Neural cell (in vitro differentiated cells): ENCODE measurements at regions not wholly inside any gene's neighbourhood (a gene's known extent, or its start where the extent isn't known, plus 50 kb on each side); places are given as distances from the start of the nearest gene placed in this dataset.

Source experiments
- H2AFZ ChIP-seq: fragments of 200-600, 300-800 bp; sonication (generic), shearing (Covaris generic); 2 replicates; pipeline ENCODE4 v1.6.0; 2014; ENCODE audit warnings: low read depth, mild to moderate bottlenecking, antibody characterized with exemption, low read length, moderate library complexity
- H3F3A ChIP-seq: fragments of 200-600 bp; shearing (Covaris generic); 2 replicates; pipeline ENCODE4 v1.6.1; 2016; ENCODE audit warnings: mild to moderate bottlenecking, moderate library complexity, mixed read lengths, antibody characterized with exemption, low read length; ENCODE audit not compliant: insufficient read depth, poor library complexity, severe bottlenecking
- H3K27ac ChIP-seq: fragments of 200-600, 300-800 bp; sonication (generic), shearing (Covaris generic); 2 replicates; pipeline ENCODE4 v1.5.1; 2014; ENCODE audit warnings: mild to moderate bottlenecking, low read length, moderate library complexity
- H3K27me3 ChIP-seq: fragments of 300-800, 200-600 bp; sonication (generic), shearing (Covaris generic); 2 replicates; pipeline ENCODE4 v1.6.0; 2014; ENCODE audit warnings: mild to moderate bottlenecking, low read depth, low read length, moderate library complexity; ENCODE audit not compliant: insufficient read depth
- H3K36me3 ChIP-seq: fragments of 300-800, 200-600 bp; sonication (generic), shearing (Covaris generic); 2 replicates; pipeline ENCODE4 v1.5.1; 2014; ENCODE audit warnings: mild to moderate bottlenecking, antibody characterized with exemption, low read length, moderate library complexity; ENCODE audit not compliant: insufficient read depth
- H3K4me2 ChIP-seq: fragments of 300-800, 200-600 bp; sonication (generic), shearing (Covaris generic); 2 replicates; pipeline ENCODE4 v1.6.0; 2014; ENCODE audit warnings: mild to moderate bottlenecking, low read length
- H3K4me3 ChIP-seq: fragments of 300-800, 200-600 bp; sonication (generic), shearing (Covaris generic); 2 replicates; pipeline ENCODE4 v1.5.1; 2014; ENCODE audit warnings: mild to moderate bottlenecking, low read length, moderate library complexity
- H3K79me2 ChIP-seq: fragments of 200-600 bp; shearing (Covaris generic); replicated peaks from 2 replicates; pipeline ENCODE4 v1.6.0; 2014; ENCODE audit warnings: mild to moderate bottlenecking, low read length, moderate library complexity; ENCODE audit not compliant: insufficient read depth
- H3K9ac ChIP-seq: fragments of 300-800, 200-600 bp; sonication (generic), shearing (Covaris generic); 2 replicates; pipeline ENCODE4 v1.6.1; 2016; ENCODE audit warnings: mild to moderate bottlenecking, low read length, mixed read lengths
- H3K9me2 ChIP-seq: fragments of 200-600 bp; shearing (Covaris generic); 2 replicates; pipeline ENCODE4 v1.6.1; 2016; ENCODE audit warnings: mild to moderate bottlenecking, low read length, mixed read lengths; ENCODE audit not compliant: insufficient read depth
- H3K9me3 ChIP-seq: fragments of 200-600, 300-800 bp; sonication (generic), shearing (Covaris generic); 2 replicates; pipeline ENCODE4 v1.6.1; 2016; ENCODE audit warnings: mild to moderate bottlenecking, mixed run types, low read length, moderate library complexity, mixed read lengths
- H4K20me1 ChIP-seq: fragments of 200-600 bp; shearing (Covaris generic); 2 replicates; pipeline ENCODE4 v1.6.1; 2016; ENCODE audit warnings: mild to moderate bottlenecking, mixed run types; ENCODE audit not compliant: insufficient read depth
- EP300 ChIP-seq: fragments of 450-650 bp; conservative IDR thresholded peaks from 2 replicates; pipeline ENCODE4 v1.6.1; 2014; ENCODE audit warnings: antibody characterized with exemption, mild to moderate bottlenecking, moderate library complexity; ENCODE audit not compliant: poor library complexity, severe bottlenecking
- EZH2 ChIP-seq: fragments of 200-600, 300-800 bp; shearing (Covaris generic), sonication (generic); IDR thresholded peaks from 2 replicates; pipeline ENCODE4 v1.6.1; 2014; ENCODE audit warnings: antibody characterized with exemption, low read length, borderline replicate concordance, mild to moderate bottlenecking; ENCODE audit not compliant: insufficient read depth, poor library complexity, severe bottlenecking
- MXI1 ChIP-seq: fragments of 450-650 bp; conservative IDR thresholded peaks from 2 replicates; pipeline ENCODE4 v1.6.1; 2014; ENCODE audit warnings: antibody characterized with exemption, mild to moderate bottlenecking; ENCODE audit not compliant: poor library complexity, severe bottlenecking
- POLR2AphosphoS5 ChIP-seq: IDR thresholded peaks from 2 replicates; pipeline ENCODE4 v1.6.1; 2012
- RAD21 ChIP-seq: fragments of 450-650 bp; conservative IDR thresholded peaks from 2 replicates; pipeline ENCODE4 v1.6.1; 2014; ENCODE audit warnings: antibody characterized with exemption, mild to moderate bottlenecking, moderate library complexity
- SMC3 ChIP-seq: fragments of 450-650 bp; conservative IDR thresholded peaks from 2 replicates; pipeline ENCODE4 v1.6.1; 2014; ENCODE audit warnings: antibody characterized with exemption, mild to moderate bottlenecking, moderate library complexity; ENCODE audit not compliant: poor library complexity
- TAF1 ChIP-seq: IDR thresholded peaks from 2 replicates; pipeline ENCODE4 v1.6.1; 2012; ENCODE audit warnings: low read depth
- TF ChIP-seq, protein P1 (sequence below): fragments of 450-650 bp; IDR thresholded peaks from 2 replicates; pipeline ENCODE4 v1.5.1; 2014; ENCODE audit warnings: antibody characterized with exemption, mild to moderate bottlenecking, moderate library complexity; ENCODE audit not compliant: poor library complexity, severe bottlenecking
- TF ChIP-seq, protein P2 (sequence below): IDR thresholded peaks from 2 replicates; pipeline ENCODE4 v1.6.1; 2012; ENCODE audit warnings: borderline replicate concordance

DNA sequence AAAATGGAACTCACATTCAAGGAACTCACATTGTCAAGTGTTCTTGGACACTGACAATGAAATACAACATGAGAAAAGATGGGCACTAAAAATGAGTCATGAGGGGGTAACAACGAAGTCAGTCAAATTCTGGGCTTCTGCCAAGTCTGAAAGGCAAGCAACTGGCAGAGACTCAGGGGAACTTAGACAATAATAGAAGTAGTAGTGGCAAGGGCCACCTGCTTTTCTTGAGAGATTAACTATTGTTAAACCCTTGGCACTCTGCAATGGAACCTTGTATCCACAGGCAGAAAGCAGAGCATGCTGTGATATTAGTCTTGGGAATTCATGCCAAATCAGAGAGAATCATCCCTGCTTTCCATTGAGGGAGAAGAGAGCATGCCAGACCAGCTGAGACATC is 382.6 kb upstream of the CDH2 start:
- H3F3A ChIP-seq, result no peaks in the 10 kb centered on the region
- no peaks in the 10 kb centered on the region for H3K36me3 ChIP-seq
- no peak overlapping the region for H3K9ac ChIP-seq
- H3K9me2 ChIP-seq, result no peaks in the 10 kb centered on the region
- peaks cover 2% of the 10 kb centered on the region for H3K9me3 ChIP-seq
- TF ChIP-seq TAF1 (no peak), POLR2AphosphoS5 (no peak), EZH2 (no peak), EP300 (no peak), SMC3 (no peak), RAD21 (no peak), MXI1 (no peak)
- TF ChIP-seq, protein P1, sequence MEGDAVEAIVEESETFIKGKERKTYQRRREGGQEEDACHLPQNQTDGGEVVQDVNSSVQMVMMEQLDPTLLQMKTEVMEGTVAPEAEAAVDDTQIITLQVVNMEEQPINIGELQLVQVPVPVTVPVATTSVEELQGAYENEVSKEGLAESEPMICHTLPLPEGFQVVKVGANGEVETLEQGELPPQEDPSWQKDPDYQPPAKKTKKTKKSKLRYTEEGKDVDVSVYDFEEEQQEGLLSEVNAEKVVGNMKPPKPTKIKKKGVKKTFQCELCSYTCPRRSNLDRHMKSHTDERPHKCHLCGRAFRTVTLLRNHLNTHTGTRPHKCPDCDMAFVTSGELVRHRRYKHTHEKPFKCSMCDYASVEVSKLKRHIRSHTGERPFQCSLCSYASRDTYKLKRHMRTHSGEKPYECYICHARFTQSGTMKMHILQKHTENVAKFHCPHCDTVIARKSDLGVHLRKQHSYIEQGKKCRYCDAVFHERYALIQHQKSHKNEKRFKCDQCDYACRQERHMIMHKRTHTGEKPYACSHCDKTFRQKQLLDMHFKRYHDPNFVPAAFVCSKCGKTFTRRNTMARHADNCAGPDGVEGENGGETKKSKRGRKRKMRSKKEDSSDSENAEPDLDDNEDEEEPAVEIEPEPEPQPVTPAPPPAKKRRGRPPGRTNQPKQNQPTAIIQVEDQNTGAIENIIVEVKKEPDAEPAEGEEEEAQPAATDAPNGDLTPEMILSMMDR, result no peak
- TF ChIP-seq, protein P2, sequence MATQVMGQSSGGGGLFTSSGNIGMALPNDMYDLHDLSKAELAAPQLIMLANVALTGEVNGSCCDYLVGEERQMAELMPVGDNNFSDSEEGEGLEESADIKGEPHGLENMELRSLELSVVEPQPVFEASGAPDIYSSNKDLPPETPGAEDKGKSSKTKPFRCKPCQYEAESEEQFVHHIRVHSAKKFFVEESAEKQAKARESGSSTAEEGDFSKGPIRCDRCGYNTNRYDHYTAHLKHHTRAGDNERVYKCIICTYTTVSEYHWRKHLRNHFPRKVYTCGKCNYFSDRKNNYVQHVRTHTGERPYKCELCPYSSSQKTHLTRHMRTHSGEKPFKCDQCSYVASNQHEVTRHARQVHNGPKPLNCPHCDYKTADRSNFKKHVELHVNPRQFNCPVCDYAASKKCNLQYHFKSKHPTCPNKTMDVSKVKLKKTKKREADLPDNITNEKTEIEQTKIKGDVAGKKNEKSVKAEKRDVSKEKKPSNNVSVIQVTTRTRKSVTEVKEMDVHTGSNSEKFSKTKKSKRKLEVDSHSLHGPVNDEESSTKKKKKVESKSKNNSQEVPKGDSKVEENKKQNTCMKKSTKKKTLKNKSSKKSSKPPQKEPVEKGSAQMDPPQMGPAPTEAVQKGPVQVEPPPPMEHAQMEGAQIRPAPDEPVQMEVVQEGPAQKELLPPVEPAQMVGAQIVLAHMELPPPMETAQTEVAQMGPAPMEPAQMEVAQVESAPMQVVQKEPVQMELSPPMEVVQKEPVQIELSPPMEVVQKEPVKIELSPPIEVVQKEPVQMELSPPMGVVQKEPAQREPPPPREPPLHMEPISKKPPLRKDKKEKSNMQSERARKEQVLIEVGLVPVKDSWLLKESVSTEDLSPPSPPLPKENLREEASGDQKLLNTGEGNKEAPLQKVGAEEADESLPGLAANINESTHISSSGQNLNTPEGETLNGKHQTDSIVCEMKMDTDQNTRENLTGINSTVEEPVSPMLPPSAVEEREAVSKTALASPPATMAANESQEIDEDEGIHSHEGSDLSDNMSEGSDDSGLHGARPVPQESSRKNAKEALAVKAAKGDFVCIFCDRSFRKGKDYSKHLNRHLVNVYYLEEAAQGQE, result no peak
- H4K20me1 ChIP-seq, result no peaks in the 10 kb centered on the region
- H3K79me2 ChIP-seq, result no peaks in the 10 kb centered on the region
- no peak overlapping the region for H2AFZ ChIP-seq
- no peak overlapping the region for H3K4me2 ChIP-seq
- H3K27ac ChIP-seq, result no peak overlapping the region
- H3K27me3 ChIP-seq, result no peaks in the 10 kb centered on the region
- H3K4me3 ChIP-seq, result no peak overlapping the region

DNA sequence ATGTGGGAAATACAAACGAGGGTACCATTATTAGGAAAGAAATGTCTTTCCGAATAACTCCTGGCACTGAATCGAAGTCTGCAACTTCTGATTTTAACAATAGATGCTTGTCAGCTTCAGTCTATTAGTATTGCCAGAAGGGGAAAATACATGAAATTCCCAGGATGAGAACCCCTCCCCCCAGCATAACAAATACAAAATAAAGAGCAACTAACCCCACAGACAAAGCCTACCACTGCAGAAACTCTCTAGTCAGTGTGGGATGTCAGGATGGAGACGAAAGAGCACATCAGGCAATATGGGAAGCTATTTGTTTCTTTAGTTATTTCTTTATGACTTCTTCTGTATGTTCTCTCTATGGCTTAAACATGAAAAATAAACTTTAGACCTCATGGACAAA is 365.0 kb upstream of the CDH2 start:
- Histone ChIP-seq H3K9me2 (no peaks in the 10 kb centered on the region), H3K27ac (no peak overlapping the region), H3K79me2 (no peaks in the 10 kb centered on the region), H3F3A (no peaks in the 10 kb centered on the region), H3K9me3 (no peaks in the 10 kb centered on the region), H2AFZ (no peak overlapping the region), H3K4me3 (no peak overlapping the region), H3K27me3 (no peaks in the 10 kb centered on the region), H3K36me3 (no peaks in the 10 kb centered on the region), H4K20me1 (no peaks in the 10 kb centered on the region), H3K4me2 (no peak overlapping the region), H3K9ac (no peak overlapping the region)
- no peak for TF ChIP-seq MXI1
- TF ChIP-seq SMC3, result no peak
- TF ChIP-seq EZH2, result no peak
- TF ChIP-seq TAF1, result no peak
- no peak for TF ChIP-seq EP300
- no peak for TF ChIP-seq POLR2AphosphoS5
- TF ChIP-seq RAD21, result no peak
- TF ChIP-seq, protein P2, result no peak
- TF ChIP-seq, protein P1, result no peak
